Smooth muscle cell (in vitro differentiated cells): ENCODE measurements at regions not wholly inside any gene's neighbourhood (a gene's known extent, or its start where the extent isn't known, plus 50 kb on each side); places are given as distances from the start of the nearest gene placed in this dataset.

Experiments used
- DNase-seq: peaks from one replicate; lab custom pipeline; 2025; ENCODE audit not compliant: unreplicated experiment; lab: John Stamatoyannopoulos, UW
- H2AFZ ChIP-seq: fragments of 200-600 bp; sonication (generic); 2 replicates; pipeline ENCODE4 v1.6.0; 2016; ENCODE audit warnings: antibody characterized with exemption, low read depth, mild to moderate bottlenecking
- H3F3A ChIP-seq: fragments of 200-600 bp; sonication (generic); 2 replicates; pipeline ENCODE4 v1.6.0; 2017; ENCODE audit warnings: antibody characterized with exemption, low read depth
- H3K27ac ChIP-seq: fragments of 200-600 bp; sonication (generic); 2 replicates; pipeline ENCODE4 v1.5.1; 2016; ENCODE audit warnings: low read depth, mild to moderate bottlenecking
- H3K27me3 ChIP-seq: fragments of 200-600 bp; sonication (generic); 2 replicates; pipeline ENCODE4 v1.6.1; 2016; ENCODE audit warnings: low read depth, mild to moderate bottlenecking
- H3K36me3 ChIP-seq: fragments of 200-600 bp; sonication (generic); 2 replicates; pipeline ENCODE4 v1.5.1; 2016; ENCODE audit warnings: low read depth
- H3K4me1 ChIP-seq: fragments of 200-600 bp; sonication (generic); 2 replicates; pipeline ENCODE4 v1.5.1; 2016; ENCODE audit warnings: low read depth
- H3K4me2 ChIP-seq: fragments of 200-600 bp; sonication (generic); 2 replicates; pipeline ENCODE4 v1.6.0; 2016; ENCODE audit warnings: mild to moderate bottlenecking
- H3K4me3 ChIP-seq: fragments of 200-600 bp; sonication (generic); 2 replicates; pipeline ENCODE4 v1.5.1; 2016; ENCODE audit warnings: mild to moderate bottlenecking
- H3K79me2 ChIP-seq: fragments of 200-600 bp; sonication (generic); 2 replicates; pipeline ENCODE4 v1.6.0; 2016; ENCODE audit warnings: low read depth, mild to moderate bottlenecking
- H3K9ac ChIP-seq: fragments of 200-600 bp; sonication (generic); 2 replicates; pipeline ENCODE4 v1.6.0; 2016; ENCODE audit warnings: low read depth
- H3K9me3 ChIP-seq: fragments of 200-600 bp; sonication (generic); replicated peaks from 2 replicates; pipeline ENCODE4 v1.5.1; 2016; ENCODE audit warnings: low read depth
- H4K20me1 ChIP-seq: fragments of 200-600 bp; sonication (generic); 2 replicates; pipeline ENCODE4 v1.6.0; 2016; ENCODE audit warnings: low read depth
- WGBS: methylation state at CpG from one replicate; pipeline ENCODE4 v1.1.7; 2016; ENCODE audit warnings: low lambda C conversion rate; 5-methylcytosine and 5-hydroxymethylcytosine counted together
- TF ChIP-seq, protein P1 (sequence below): fragments of 200-600 bp; sonication (generic); IDR thresholded peaks from 2 replicates; pipeline ENCODE4 v1.5.1; 2017; ENCODE audit warnings: borderline replicate concordance, mild to moderate bottlenecking, antibody characterized with exemption; ENCODE audit not compliant: insufficient read depth, poor library complexity, severe bottlenecking

DNA sequence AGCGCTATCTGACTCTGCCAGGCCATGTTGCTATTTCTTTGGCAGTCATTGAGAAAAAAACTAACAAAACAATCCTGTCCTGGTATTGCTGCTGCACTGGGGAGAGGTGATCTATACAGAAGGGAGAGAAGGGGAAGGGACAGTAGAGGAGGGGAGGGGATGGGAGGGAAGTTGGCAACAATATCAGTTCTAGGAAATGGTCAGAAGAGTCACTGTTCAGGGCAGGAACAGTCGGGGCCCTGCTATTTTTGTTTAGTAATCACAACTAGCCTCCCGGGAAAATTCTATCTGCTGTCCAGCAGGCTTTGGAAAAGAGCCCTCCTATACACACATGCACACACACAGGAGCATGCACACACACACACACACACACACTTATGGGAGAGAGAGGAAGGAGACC, 142.3 kb upstream of the CARMIL1 start:
- Histone ChIP-seq H3K27ac (no peak overlapping the region), H3K27me3 (no peaks in the 10 kb centered on the region), H3K4me1 (no peaks in the 10 kb centered on the region), H3K79me2 (no peaks in the 10 kb centered on the region), H4K20me1 (no peaks in the 10 kb centered on the region), H3K36me3 (no peaks in the 10 kb centered on the region), H3K9ac (no peak overlapping the region), H2AFZ (no peak overlapping the region), H3K4me3 (no peak overlapping the region), H3K4me2 (no peak overlapping the region), H3K9me3 (peaks cover 9% of the 10 kb centered on the region), H3F3A (no peaks in the 10 kb centered on the region)
- TF ChIP-seq, protein P1, sequence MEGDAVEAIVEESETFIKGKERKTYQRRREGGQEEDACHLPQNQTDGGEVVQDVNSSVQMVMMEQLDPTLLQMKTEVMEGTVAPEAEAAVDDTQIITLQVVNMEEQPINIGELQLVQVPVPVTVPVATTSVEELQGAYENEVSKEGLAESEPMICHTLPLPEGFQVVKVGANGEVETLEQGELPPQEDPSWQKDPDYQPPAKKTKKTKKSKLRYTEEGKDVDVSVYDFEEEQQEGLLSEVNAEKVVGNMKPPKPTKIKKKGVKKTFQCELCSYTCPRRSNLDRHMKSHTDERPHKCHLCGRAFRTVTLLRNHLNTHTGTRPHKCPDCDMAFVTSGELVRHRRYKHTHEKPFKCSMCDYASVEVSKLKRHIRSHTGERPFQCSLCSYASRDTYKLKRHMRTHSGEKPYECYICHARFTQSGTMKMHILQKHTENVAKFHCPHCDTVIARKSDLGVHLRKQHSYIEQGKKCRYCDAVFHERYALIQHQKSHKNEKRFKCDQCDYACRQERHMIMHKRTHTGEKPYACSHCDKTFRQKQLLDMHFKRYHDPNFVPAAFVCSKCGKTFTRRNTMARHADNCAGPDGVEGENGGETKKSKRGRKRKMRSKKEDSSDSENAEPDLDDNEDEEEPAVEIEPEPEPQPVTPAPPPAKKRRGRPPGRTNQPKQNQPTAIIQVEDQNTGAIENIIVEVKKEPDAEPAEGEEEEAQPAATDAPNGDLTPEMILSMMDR, result no peak
- 89% methylated on average over 3 of the region's 3 CpGs for WGBS
- no peak for DNase-seq

DNA sequence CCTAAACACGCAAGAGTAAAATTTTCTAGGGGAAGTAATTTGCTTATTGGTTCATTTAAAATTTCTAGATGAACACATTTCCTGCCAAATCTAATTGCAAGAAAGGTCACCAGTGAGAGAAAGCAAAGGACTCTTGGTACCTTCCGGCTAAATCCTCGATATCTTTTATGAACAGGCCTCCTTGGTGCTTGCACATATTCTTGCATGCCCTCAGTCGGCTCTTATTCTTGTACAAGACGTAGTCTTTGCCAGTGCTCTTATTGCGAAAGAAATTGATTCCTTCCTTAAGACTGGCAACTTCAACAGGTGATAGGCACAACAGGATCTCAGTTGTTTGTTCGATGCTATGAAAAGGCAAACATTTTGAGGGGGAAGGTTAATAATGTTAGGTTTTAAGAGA, 141.7 kb upstream of the CARMIL1 start:
- H2AFZ ChIP-seq, result no peak overlapping the region
- H3K4me3 ChIP-seq, result no peak overlapping the region
- H3K36me3 ChIP-seq, result no peaks in the 10 kb centered on the region
- no peak for DNase-seq
- H3F3A ChIP-seq, result no peaks in the 10 kb centered on the region
- no peaks in the 10 kb centered on the region for H4K20me1 ChIP-seq
- TF ChIP-seq, protein P1, result no peak
- H3K9ac ChIP-seq, result no peak overlapping the region
- no peak overlapping the region for H3K27ac ChIP-seq
- no peaks in the 10 kb centered on the region for H3K4me1 ChIP-seq
- H3K4me2 ChIP-seq, result no peak overlapping the region
- H3K79me2 ChIP-seq, result no peaks in the 10 kb centered on the region
- WGBS, result 93% methylated on average over 7 of the region's 7 CpGs
- H3K9me3 ChIP-seq, result peaks cover 9% of the 10 kb centered on the region
- no peaks in the 10 kb centered on the region for H3K27me3 ChIP-seq

DNA sequence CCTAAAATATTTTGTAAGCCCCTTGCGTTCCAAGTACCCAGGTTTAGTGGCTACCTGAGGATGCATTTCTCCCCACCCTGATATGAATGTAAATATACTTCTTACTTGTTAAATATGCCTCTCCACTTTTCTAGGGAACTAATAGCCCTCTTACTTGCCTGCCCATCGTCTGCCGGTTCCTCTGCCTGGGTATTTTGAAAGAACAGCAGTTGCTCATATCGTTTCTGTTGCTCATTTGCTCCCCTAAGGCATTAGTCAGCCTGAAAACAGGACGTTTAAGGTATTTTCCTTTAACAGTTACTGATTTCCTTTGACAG, 141.3 kb upstream of the CARMIL1 start:
- Histone ChIP-seq H3K4me2 (no peak overlapping the region), H2AFZ (peak overlapping the region; percentile 76), H3F3A (no peaks in the 10 kb centered on the region), H3K27me3 (no peaks in the 10 kb centered on the region), H3K4me1 (no peaks in the 10 kb centered on the region), H3K4me3 (no peak overlapping the region), H3K9me3 (peaks cover 9% of the 10 kb centered on the region), H3K9ac (no peak overlapping the region), H3K79me2 (no peaks in the 10 kb centered on the region), H3K27ac (no peak overlapping the region), H3K36me3 (no peaks in the 10 kb centered on the region), H4K20me1 (no peaks in the 10 kb centered on the region)
- TF ChIP-seq, protein P1, result no peak
- DNase-seq, result no peak
- 68% methylated on average over 5 of the region's 5 CpGs for WGBS

DNA sequence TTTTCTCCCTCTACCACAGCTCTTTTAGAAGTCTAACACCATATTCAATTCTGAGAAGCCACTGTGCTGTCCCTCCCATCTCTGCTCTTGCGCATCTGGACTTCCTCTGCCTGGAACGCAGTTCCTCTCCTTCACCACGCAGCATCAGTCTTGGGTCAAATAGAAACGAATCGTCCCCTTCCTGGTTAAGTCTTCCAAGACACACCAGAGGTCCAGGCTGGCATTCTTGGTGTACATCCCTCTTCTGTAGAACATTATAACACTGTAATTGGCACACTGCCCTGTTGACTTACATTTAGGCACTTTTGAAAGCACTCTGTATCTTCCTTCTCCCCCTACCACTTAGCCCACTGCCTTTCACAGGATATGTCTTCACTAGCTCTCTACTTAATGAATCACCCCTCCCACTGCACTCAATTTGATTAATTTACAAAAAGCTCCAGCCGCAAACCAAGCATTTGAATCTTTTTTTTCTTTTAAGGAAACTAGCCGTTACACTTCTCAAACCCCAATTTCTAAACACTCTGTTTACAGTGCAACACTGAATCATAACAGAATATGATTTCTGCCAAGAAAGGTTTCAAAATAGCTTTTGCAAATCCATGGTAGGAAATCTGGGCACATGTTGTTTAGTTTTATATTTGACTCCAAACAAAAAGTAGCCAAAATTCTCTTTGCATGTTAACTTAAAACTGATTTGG, 140.8 kb upstream of the CARMIL1 start:
- peak overlapping the region; percentile 65 for H3K4me2 ChIP-seq
- peaks cover 9% of the 10 kb centered on the region for H3K9me3 ChIP-seq
- 75% methylated on average over 7 of the region's 7 CpGs for WGBS
- TF ChIP-seq, protein P1, result no peak
- H3K79me2 ChIP-seq, result no peaks in the 10 kb centered on the region
- no peaks in the 10 kb centered on the region for H3K4me1 ChIP-seq
- H3K9ac ChIP-seq, result no peak overlapping the region
- peak overlapping the region; percentile 24 for H3K4me3 ChIP-seq
- H3K27me3 ChIP-seq, result no peaks in the 10 kb centered on the region
- H4K20me1 ChIP-seq, result no peaks in the 10 kb centered on the region
- DNase-seq, result no peak
- no peak overlapping the region for H3K27ac ChIP-seq
- H2AFZ ChIP-seq, result peak overlapping the region; percentile 76
- H3F3A ChIP-seq, result no peaks in the 10 kb centered on the region
- H3K36me3 ChIP-seq, result no peaks in the 10 kb centered on the region
